Adrenal gland (tissue), 9 donors: ENCODE measurements at regions not wholly inside any gene's neighbourhood (a gene's known extent, or its start where the extent isn't known, plus 50 kb on each side); places are given as distances from the start of the nearest gene placed in this dataset.

Experiments
- DNase-seq, 7 donors: peaks; one replicate each; pipeline ENCODE4 v3.0.0-alpha.2; 2019 to 2020
- H3K27ac ChIP-seq, 5 donors: fragments of 200-600 bp; sonication (generic) in 4 of 5; 1 replicate in 3 of 5; 2 replicates in 2 of 5; pipeline versions ENCODE4 v1.5.1 to v1.8.0; 2016 to 2020; ENCODE audit warnings: mild to moderate bottlenecking in 1 of 5
- H3K27me3 ChIP-seq: fragments of 200-600 bp; 2 replicates; pipeline ENCODE4 v1.8.0; 2021
- H3K36me3 ChIP-seq, 2 donors: fragments of 200-600 bp; replicated peaks in 1 of 2; 1 replicate in 1 of 2; 2 replicates in 1 of 2; pipeline versions ENCODE4 v1.5.1 to v1.8.0; 2018 to 2022
- H3K4me1 ChIP-seq, 2 donors: fragments of 200-600 bp; replicated peaks in 1 of 2; 1 replicate in 1 of 2; 2 replicates in 1 of 2; pipeline versions ENCODE4 v1.5.1 to v1.8.0; 2018 to 2021
- H3K4me3 ChIP-seq, 4 donors: fragments of 200-600 bp; sonication (generic) in 3 of 4; one replicate each; pipeline ENCODE4 v1.5.1; 2016 to 2018
- H3K9me3 ChIP-seq, 3 donors: fragments of 200-600 bp; sonication (generic) in 1 of 3; replicated peaks in 1 of 3; 1 replicate in 2 of 3; 2 replicates in 1 of 3; pipeline versions ENCODE4 v1.5.1 to v1.8.0; 2016 to 2021
- POLR2A ChIP-seq, 2 donors: fragments of 450-650 bp; IDR thresholded peaks; one replicate each; pipeline ENCODE4 v1.6.1; 2017; ENCODE audit warnings: antibody characterized with exemption in 2 of 2, mild to moderate bottlenecking in 2 of 2, moderate library complexity in 1 of 2
- WGBS, 4 donors: extraction: QIAGEN DNeasy Blood & Tissue Kit in 2 of 4; methylation state at CpG; one replicate each; pipeline versions ENCODE4 v1.1.5 to v1.1.7; 2013 to 2017; 5-methylcytosine and 5-hydroxymethylcytosine counted together
- intact Hi-C, 2 donors: fragments of 100-400 bp; cut with DNase I; formaldehyde crosslinking; loops; one replicate each; pipeline versions ENCODE4 v1.14.1 to v1.15.0; 2022 to 2023
- TF ChIP-seq, protein P1 (sequence below), 6 experiments: fragments of 450-650 bp in 4 of 6; fragments of 200-600 bp in 2 of 6; sonication (generic) in 1 of 6; IDR thresholded peaks; 1 replicate in 5 of 6; 2 replicates in 1 of 6; pipeline versions ENCODE4 v1.5.1 to v1.8.0; 2016 to 2021; ENCODE audit warnings: antibody characterized with exemption in 6 of 6, mild to moderate bottlenecking in 2 of 6, moderate library complexity in 1 of 6
- donor health status: healthy with polysubstance abuse.
- donor health status: Bipolar disorder and iron deficiency.
- donor health status: DM: yes; HTN: yes; CAD: no.
- donor health status: DM: no; HTN: no; CAD: no.
- donor health status: DM: no; HTN: no; CAD: no.

DNA sequence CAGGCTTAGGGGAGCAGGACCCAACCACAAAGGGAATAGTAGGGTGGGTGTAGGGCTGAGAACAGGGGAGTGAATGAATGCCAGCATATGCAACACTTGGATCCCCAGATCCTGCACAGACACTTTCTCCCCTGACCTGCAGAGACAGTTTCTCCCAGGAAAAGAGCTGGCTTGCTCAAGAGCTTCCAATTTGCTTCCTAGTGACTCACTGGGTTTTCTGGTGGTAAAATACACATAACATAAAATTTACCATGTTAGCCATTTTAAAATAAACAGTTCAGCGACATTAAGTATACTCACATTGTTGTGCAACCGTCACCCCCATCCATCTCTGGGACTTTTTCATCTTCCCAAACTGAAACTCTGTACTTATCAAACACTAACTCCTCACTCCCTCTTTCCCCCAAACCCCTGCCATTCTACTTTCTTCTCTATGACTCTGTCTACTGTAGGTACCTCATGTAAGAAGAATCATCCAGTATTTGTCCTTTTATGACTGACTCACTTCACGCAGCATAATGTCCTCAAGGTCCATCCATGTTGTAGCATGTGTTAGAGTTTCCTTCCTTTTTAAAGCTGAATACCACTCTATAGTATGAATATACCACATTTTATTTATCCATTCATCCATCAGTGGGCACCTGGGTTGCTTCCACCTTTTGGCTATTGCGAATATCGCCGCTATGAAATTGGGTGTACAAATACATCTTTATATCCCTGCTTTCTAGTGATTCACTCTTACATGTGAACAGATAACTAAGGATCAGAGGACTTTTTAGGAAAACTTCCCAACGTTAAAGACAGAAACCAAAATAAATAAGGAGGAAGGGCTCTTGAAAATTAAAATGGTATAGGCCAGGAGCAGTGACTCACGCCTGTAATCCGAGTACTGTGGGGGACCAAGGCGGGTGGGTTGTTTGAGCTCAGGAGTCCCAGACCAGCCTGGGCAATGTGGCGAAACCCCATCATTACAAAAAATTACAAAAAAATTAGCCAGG, 95.6 kb upstream of the TJP1 start:
- Histone ChIP-seq H3K4me3 (no peak overlapping the region), H3K9me3 (no peaks in the 10 kb centered on the region), H3K27ac (no peak overlapping the region), H3K27me3 (no peaks in the 10 kb centered on the region), H3K36me3 (no peaks in the 10 kb centered on the region), H3K4me1 (peaks cover 0 to 6% of the 10 kb centered on the region in 2 donors)
- TF ChIP-seq, protein P1, sequence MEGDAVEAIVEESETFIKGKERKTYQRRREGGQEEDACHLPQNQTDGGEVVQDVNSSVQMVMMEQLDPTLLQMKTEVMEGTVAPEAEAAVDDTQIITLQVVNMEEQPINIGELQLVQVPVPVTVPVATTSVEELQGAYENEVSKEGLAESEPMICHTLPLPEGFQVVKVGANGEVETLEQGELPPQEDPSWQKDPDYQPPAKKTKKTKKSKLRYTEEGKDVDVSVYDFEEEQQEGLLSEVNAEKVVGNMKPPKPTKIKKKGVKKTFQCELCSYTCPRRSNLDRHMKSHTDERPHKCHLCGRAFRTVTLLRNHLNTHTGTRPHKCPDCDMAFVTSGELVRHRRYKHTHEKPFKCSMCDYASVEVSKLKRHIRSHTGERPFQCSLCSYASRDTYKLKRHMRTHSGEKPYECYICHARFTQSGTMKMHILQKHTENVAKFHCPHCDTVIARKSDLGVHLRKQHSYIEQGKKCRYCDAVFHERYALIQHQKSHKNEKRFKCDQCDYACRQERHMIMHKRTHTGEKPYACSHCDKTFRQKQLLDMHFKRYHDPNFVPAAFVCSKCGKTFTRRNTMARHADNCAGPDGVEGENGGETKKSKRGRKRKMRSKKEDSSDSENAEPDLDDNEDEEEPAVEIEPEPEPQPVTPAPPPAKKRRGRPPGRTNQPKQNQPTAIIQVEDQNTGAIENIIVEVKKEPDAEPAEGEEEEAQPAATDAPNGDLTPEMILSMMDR (IDR thresholded peaks at IDR 0.05) = no peak
- TF ChIP-seq POLR2A (IDR thresholded peaks at IDR 0.05) = no peak
- DNase-seq = no peak
- WGBS, 4 donors = 84 to 90% (median 89%) methylated on average over 11 of the region's 11 CpGs
- intact Hi-C loops = no loop called here

DNA sequence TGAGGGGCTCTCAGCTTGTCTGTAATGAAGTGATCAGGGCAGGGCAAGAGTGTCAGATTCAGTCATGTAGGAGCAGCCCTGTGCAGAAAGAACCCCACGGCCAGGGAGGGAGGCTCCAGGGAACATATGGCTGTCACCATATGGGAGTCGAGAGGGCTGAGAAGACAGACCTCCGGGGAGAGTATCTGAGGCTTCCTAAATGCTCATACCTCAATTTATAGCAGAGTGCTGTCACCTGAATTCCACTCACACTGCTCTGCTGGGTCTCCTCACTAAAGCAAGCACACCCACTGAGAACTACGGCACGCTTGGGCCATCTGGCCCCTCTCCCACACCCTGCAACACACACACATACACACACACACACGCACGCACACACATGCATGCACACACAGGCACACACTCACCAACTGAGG, 92.3 kb upstream of the TJP1 start:
- H3K27ac ChIP-seq = no peak overlapping the region
- H3K9me3 ChIP-seq = no peaks in the 10 kb centered on the region
- no peaks in the 10 kb centered on the region for H3K36me3 ChIP-seq
- TF ChIP-seq POLR2A (IDR thresholded peaks at IDR 0.05) = no peak
- TF ChIP-seq, protein P1 (IDR thresholded peaks at IDR 0.05) = no peak
- no peak for DNase-seq
- intact Hi-C loops = no loop called here
- no peaks in the 10 kb centered on the region for H3K27me3 ChIP-seq
- H3K4me1 ChIP-seq = peaks cover 0 to 6% of the 10 kb centered on the region in 2 donors
- H3K4me3 ChIP-seq = no peak overlapping the region
- 70 to 72% (median 71%) methylated on average over 5 to 7 of the region's 7 CpGs for WGBS, 4 donors

DNA sequence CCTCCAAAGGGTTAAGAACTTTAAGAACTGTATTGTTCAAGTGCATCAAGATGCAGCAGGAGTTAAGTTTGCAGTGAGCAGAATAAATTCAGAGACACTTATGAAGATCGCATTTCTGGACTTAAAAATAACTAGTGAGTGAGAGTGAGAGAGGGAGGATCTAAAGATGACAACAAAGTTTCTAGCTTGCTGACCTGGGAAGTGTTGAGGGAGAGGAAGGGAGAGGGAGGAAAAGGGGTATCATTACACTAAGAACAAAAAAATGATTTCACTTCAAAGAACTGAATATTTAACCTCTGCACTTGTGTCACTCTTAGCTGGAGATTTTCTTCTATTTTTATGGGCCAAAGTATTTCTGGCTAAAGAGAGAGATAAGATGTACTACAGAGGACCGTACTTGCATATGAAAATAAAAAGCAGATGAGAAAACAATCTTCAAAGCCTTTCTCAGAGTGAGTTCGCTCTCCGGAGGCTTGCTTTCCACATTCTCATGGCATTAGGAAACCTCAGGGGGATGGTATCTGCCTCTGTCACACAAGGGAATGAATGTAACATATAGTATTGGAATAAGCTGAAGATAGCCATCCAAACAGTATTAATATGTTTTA, 91.4 kb upstream of the TJP1 start:
- Histone ChIP-seq H3K27me3 (no peaks in the 10 kb centered on the region), H3K27ac (no peak overlapping the region), H3K36me3 (no peaks in the 10 kb centered on the region), H3K9me3 (no peaks in the 10 kb centered on the region), H3K4me3 (no peak overlapping the region), H3K4me1 (peaks cover 0 to 6% of the 10 kb centered on the region in 2 donors)
- intact Hi-C loops = no loop called here
- 29 to 48% (median 40%) methylated on average over 4 of the region's 4 CpGs for WGBS, 4 donors
- TF ChIP-seq, protein P1 (IDR thresholded peaks at IDR 0.05) = no peak
- no peak for TF ChIP-seq POLR2A (IDR thresholded peaks at IDR 0.05)
- no peak for DNase-seq

DNA sequence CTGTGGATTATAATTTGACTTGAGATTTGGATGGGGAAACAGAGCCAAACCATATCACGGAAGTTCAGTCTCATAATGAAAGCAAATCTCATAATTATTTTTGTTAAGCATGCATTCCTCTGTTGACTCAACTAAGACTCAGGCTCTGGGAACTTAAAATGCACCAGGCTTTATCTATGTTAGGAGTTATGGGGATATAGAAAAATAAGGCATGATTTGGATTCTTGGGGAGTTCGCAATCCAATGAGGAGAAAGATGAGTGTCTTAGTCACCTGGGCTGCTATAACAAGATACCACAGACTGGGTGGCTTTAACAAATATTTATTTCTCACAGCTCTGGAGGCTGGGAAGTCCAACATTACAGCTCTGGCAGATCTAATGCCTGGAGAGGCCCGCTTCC, 89.4 kb upstream of the TJP1 start:
- WGBS, 4 donors = 56 to 91% (median 78%) methylated on average over 3 of the region's 3 CpGs
- intact Hi-C loops = no loop called here
- peaks cover 0 to 6% of the 10 kb centered on the region in 2 donors for H3K4me1 ChIP-seq
- H3K36me3 ChIP-seq = no peaks in the 10 kb centered on the region
- H3K27ac ChIP-seq = no peak overlapping the region
- no peak overlapping the region for H3K4me3 ChIP-seq
- TF ChIP-seq, protein P1 (IDR thresholded peaks at IDR 0.05) = no peak
- TF ChIP-seq POLR2A (IDR thresholded peaks at IDR 0.05) = no peak
- H3K27me3 ChIP-seq = no peaks in the 10 kb centered on the region
- no peak for DNase-seq
- H3K9me3 ChIP-seq = no peaks in the 10 kb centered on the region
